ENCODE measurements at regions not wholly inside any gene's neighbourhood (a gene's known extent, or its start where the extent isn't known, plus 50 kb on each side); places are given as distances from the start of the nearest gene placed in this dataset.

DNA sequence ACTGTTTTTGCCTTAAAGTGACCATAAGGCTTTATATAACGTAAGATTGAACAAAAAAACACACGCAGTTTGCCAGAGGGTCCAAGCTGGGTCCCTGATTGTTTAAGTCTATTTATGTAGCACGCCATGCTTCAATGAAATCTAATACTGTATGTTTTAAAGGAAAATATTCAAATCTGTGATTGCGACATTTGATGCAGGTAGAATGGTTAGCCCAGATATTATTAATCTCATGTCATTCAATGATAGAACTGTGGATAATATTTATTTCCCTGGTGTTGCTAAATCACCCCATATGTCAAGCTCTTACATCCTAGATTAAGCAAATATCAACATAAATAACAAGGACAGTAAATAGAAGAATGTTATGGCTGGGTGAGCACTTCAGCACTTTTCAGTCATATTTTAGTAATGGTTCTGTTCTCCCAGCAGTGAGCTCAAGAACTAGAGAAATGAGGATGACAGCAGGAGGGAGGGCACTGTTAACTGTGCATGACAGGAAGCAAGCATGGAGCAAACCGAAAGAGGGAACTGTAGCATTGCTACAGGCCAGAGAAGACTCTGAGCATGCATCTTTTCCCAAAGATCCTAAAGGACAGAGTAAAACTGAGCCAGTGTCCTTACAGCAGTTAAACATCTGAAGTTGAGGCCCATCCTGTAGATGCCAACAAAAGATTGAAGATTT lies 465.7 kb upstream of the MGAT4C start:
- Histone ChIP-seq H4K20me1 (ENCODE audit: low read depth) (no peaks in the 10 kb centered on the region), H3K4me3 (no peak overlapping the region), H2AFZ (replicated peaks) (no peak overlapping the region), H3K4me2 (no peak overlapping the region), H3K79me2 (ENCODE audit: low read depth) (no peaks in the 10 kb centered on the region), H3K27ac (no peak overlapping the region), H3K27me3 (no peaks in the 10 kb centered on the region), H3K36me3 (no peaks in the 10 kb centered on the region), H3K9ac (no peak overlapping the region), H3K9me3 (ENCODE audit: low read depth) (no peaks in the 10 kb centered on the region), H3F3A (ENCODE audit: low read depth) (no peaks in the 10 kb centered on the region), H3K4me1 (no peaks in the 10 kb centered on the region)
- Mint-ChIP-seq H3K27ac (peak overlapping the region; percentile 67), H3K27me3 (ENCODE audit: insufficient read depth, low read depth) (no peaks in the 10 kb centered on the region), H3K9me3 (no peaks in the 10 kb centered on the region), H3K4me3 (no peak overlapping the region), H3K36me3 (no peaks in the 10 kb centered on the region), H3K4me1 (peaks cover 7% of the 10 kb centered on the region)
- DNase-seq (ENCODE audit: low spot score): no peak
- no peak for TF ChIP-seq EZH2phosphoT487 (IDR thresholded peaks at IDR 0.05)
- TF ChIP-seq, protein P1, sequence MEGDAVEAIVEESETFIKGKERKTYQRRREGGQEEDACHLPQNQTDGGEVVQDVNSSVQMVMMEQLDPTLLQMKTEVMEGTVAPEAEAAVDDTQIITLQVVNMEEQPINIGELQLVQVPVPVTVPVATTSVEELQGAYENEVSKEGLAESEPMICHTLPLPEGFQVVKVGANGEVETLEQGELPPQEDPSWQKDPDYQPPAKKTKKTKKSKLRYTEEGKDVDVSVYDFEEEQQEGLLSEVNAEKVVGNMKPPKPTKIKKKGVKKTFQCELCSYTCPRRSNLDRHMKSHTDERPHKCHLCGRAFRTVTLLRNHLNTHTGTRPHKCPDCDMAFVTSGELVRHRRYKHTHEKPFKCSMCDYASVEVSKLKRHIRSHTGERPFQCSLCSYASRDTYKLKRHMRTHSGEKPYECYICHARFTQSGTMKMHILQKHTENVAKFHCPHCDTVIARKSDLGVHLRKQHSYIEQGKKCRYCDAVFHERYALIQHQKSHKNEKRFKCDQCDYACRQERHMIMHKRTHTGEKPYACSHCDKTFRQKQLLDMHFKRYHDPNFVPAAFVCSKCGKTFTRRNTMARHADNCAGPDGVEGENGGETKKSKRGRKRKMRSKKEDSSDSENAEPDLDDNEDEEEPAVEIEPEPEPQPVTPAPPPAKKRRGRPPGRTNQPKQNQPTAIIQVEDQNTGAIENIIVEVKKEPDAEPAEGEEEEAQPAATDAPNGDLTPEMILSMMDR (IDR thresholded peaks at IDR 0.05): no peak
- TF ChIP-seq EZH2 (IDR thresholded peaks at IDR 0.05): no peak

DNA sequence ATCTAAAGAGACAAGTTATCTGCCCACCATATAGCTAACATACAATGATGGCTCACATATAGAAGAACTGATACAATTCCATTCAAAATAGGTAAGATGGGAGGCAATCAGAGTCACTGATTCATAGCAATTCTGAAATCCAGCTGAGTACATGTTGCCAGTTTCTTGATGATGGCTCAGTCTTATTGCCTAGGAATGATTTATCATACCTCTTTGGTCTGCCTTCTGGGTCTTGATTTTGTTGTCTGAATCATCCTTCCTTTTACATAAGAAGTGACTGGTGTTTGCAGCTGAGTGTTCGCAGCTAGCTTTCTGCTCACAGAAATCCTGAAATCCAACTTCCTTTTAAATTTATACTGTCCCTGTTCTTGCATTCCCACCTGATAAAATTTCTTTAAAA lies 463.2 kb upstream of the MGAT4C start:
- H3K4me1 ChIP-seq: no peaks in the 10 kb centered on the region
- TF ChIP-seq, protein P1 (IDR thresholded peaks at IDR 0.05): no peak
- TF ChIP-seq EZH2phosphoT487 (IDR thresholded peaks at IDR 0.05) (no peak), EZH2 (IDR thresholded peaks at IDR 0.05) (no peak)
- Mint-ChIP-seq H3K27me3 (ENCODE audit: insufficient read depth, low read depth) (no peaks in the 10 kb centered on the region), H3K4me1 (peaks cover 7% of the 10 kb centered on the region), H3K27ac (no peak overlapping the region), H3K36me3 (no peaks in the 10 kb centered on the region), H3K9me3 (no peaks in the 10 kb centered on the region), H3K4me3 (no peak overlapping the region)
- no peaks in the 10 kb centered on the region for H4K20me1 ChIP-seq (ENCODE audit: low read depth)
- no peaks in the 10 kb centered on the region for H3K79me2 ChIP-seq (ENCODE audit: low read depth)
- no peaks in the 10 kb centered on the region for H3K36me3 ChIP-seq
- no peak overlapping the region for H3K4me3 ChIP-seq
- no peak overlapping the region for H2AFZ ChIP-seq (replicated peaks)
- H3K9me3 ChIP-seq (ENCODE audit: low read depth): no peaks in the 10 kb centered on the region
- H3K9ac ChIP-seq: no peak overlapping the region
- no peaks in the 10 kb centered on the region for H3F3A ChIP-seq (ENCODE audit: low read depth)
- no peak for DNase-seq (ENCODE audit: low spot score)
- no peak overlapping the region for H3K4me2 ChIP-seq
- no peaks in the 10 kb centered on the region for H3K27me3 ChIP-seq
- no peak overlapping the region for H3K27ac ChIP-seq

DNA sequence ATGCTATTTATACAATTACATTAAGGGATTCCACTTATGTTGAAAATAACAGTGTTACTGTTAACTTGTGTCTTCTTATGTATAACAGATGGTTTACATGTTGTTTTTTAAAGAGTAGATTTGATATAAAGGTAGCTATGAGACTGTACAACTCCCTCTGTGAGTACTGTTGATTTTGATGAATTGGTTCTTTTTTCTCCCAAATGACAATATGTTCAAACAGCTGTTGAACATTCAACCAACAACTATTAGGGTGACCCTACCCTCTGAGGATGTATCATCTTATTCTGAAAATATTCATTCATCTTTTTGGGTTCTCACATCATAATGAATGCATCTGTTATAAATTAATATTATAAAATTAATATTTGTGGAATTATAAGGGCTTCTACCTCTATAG lies 456.9 kb upstream of the MGAT4C start:
- no peaks in the 10 kb centered on the region for H3K79me2 ChIP-seq (ENCODE audit: low read depth)
- H4K20me1 ChIP-seq (ENCODE audit: low read depth): no peaks in the 10 kb centered on the region
- no peak overlapping the region for H3K27ac ChIP-seq
- DNase-seq (ENCODE audit: low spot score): no peak
- TF ChIP-seq EZH2phosphoT487 (IDR thresholded peaks at IDR 0.05): no peak
- TF ChIP-seq, protein P1 (IDR thresholded peaks at IDR 0.05): no peak
- TF ChIP-seq EZH2 (IDR thresholded peaks at IDR 0.05): no peak
- peaks cover 4% of the 10 kb centered on the region for H3K9me3 Mint-ChIP-seq
- H3K4me3 ChIP-seq: no peak overlapping the region
- no peak overlapping the region for H3K9ac ChIP-seq
- no peaks in the 10 kb centered on the region for H3K4me1 Mint-ChIP-seq
- no peaks in the 10 kb centered on the region for H3K9me3 ChIP-seq (ENCODE audit: low read depth)
- H3K36me3 Mint-ChIP-seq: no peaks in the 10 kb centered on the region
- H2AFZ ChIP-seq (replicated peaks): no peak overlapping the region
- no peaks in the 10 kb centered on the region for H3K4me1 ChIP-seq
- no peak overlapping the region for H3K27ac Mint-ChIP-seq
- H3K27me3 ChIP-seq: no peaks in the 10 kb centered on the region
- no peaks in the 10 kb centered on the region for H3F3A ChIP-seq (ENCODE audit: low read depth)
- H3K4me3 Mint-ChIP-seq: no peak overlapping the region
- no peaks in the 10 kb centered on the region for H3K36me3 ChIP-seq
- no peaks in the 10 kb centered on the region for H3K27me3 Mint-ChIP-seq (ENCODE audit: insufficient read depth, low read depth)
- H3K4me2 ChIP-seq: no peak overlapping the region
